Right lobe of liver (tissue), 4 donors: ENCODE measurements at regions not wholly inside any gene's neighbourhood (a gene's known extent, or its start where the extent isn't known, plus 50 kb on each side); places are given as distances from the start of the nearest gene placed in this dataset.

Experiments
- CTCF ChIP-seq, 4 donors: fragments of 200-600 bp in 3 of 4; fragments of 450-650 bp in 1 of 4; IDR thresholded peaks; one replicate each; pipeline versions ENCODE4 v1.5.1 to v1.8.0; 2016 to 2022; ENCODE audit warnings: antibody characterized with exemption in 4 of 4, mild to moderate bottlenecking in 2 of 4
- POLR2A ChIP-seq: fragments of 450-650 bp; IDR thresholded peaks from one replicate; pipeline ENCODE4 v1.6.1; 2017; ENCODE audit warnings: antibody characterized with exemption, mild to moderate bottlenecking
- donor health status: DM: no; HTN: no; CAD: no.
- donor health status: DM: no; HTN: no; CAD: no.
- donor health status: DM: no; HTN: yes; CAD: no.

DNA sequence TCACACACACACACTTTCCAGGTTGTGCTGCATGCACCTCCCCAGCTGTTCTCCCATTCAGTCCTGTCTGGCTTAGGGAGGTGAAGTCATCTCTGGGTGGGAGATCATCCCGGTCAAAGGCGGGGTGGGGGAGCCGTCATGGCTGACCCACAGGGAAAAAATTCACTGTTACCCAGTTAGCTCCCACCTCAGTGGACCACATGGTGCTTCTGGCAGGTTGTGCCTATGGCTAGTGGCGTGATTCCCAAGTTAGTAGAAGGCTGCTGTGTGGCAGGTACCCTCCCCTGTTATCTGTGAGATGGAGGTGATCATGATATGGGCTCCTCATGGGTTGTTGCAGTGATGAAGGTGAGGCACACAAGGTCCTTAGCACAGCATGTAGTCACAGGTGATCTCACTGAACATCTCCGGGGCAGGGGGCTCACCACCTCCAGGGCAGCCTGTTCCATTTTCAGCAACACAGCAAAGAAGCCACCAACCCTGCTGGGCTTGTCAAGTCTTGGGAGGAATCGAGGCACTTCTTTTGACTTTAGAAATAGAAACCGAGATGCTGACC lies 154.9 kb upstream of the CCND2 start:
- TF ChIP-seq CTCF (IDR thresholded peaks at IDR 0.05), result no peak
- TF ChIP-seq POLR2A, result no peak
